ENCODE measurements at regions not wholly inside any gene's neighbourhood (a gene's known extent, or its start where the extent isn't known, plus 50 kb on each side); places are given as distances from the start of the nearest gene placed in this dataset.

- no TSS peak for BruUV-seq (replicated peaks)
- H3K79me2 ChIP-seq (ENCODE audit: control insufficient read depth, insufficient read depth, low read length) = no peaks in the 10 kb centered on the region
- no peak overlapping the region for H3K4me2 ChIP-seq (ENCODE audit: insufficient read depth, low read length)
- FAIRE-seq (peak; percentile 33), DNase-seq (ENCODE audit: low read depth, low spot score) (no peak)
- no peaks in the 10 kb centered on the region for H3K27me3 ChIP-seq (ENCODE audit: control insufficient read depth in 2 of 2, insufficient read depth in 2 of 2, low read length in 2 of 2)
- ChIA-PET CTCF (interaction anchor here (1.2 to 4.7 kb wide), 4 partner anchors 9 to 52 kb away, joined by 3 to 26 read pairs (median 8); no protein-coding TSS in a partner anchor), POLR2A (no interaction called here)
- intact Hi-C loops (cut with micrococcal nuclease) (no loop called here), dilution Hi-C loops (cut with MboI; ENCODE audit: extremely low pct_ligation_motif_present, low sequenced_read_pairs) (no loop called here)
- no peak overlapping the region for H3K27ac ChIP-seq (ENCODE audit: insufficient read depth, low read depth, low read length)
- no peaks in the 10 kb centered on the region for H3K36me3 ChIP-seq (ENCODE audit: control insufficient read depth in 2 of 2, extremely low read depth in 1 of 2, insufficient read depth in 2 of 2, low read length in 2 of 2)
- no peaks in the 10 kb centered on the region for H4K20me1 ChIP-seq (replicated peaks; ENCODE audit: control insufficient read depth, extremely low read depth, insufficient read depth, low read length)
- H3K9me3 ChIP-seq (replicated peaks; ENCODE audit: control insufficient read depth, insufficient read depth, low read length) = no peaks in the 10 kb centered on the region
- no peak overlapping the region for H3K9ac ChIP-seq (replicated peaks; ENCODE audit: extremely low read depth, insufficient read depth, low read length)
- H3K4me3 ChIP-seq (replicated peaks in 1 of 3; ENCODE audit: insufficient read depth in 1 of 3, low read depth in 1 of 3, low read length in 3 of 3) = no peak overlapping the region
- peaks cover 4% of the 10 kb centered on the region for H3K4me1 ChIP-seq (ENCODE audit: control insufficient read depth, extremely low read depth, insufficient read depth, low read length)
- no peaks in the 10 kb centered on the region for H3K9me1 ChIP-seq (replicated peaks; ENCODE audit: control insufficient read depth, extremely low read depth, insufficient read depth, low read length)
- H2AFZ ChIP-seq (ENCODE audit: low read depth, low read length) = no peak overlapping the region
- no peak for TF ChIP-seq EZH2 (IDR thresholded peaks at IDR 0.05; ENCODE audit: borderline replicate concordance, low read depth, low read length, severe bottlenecking)
- no peak for TF ChIP-seq GATA2 (IDR thresholded peaks at IDR 0.05; ENCODE audit: insufficient read depth, insufficient read length, low read depth, low read length)
- TF ChIP-seq MYC (IDR thresholded peaks at IDR 0.05; ENCODE audit: low read depth, low read length) = no peak
- no peak for TF ChIP-seq POLR2A (IDR thresholded peaks at IDR 0.05; ENCODE audit: low read depth, low read length)
- TF ChIP-seq FOS (IDR thresholded peaks at IDR 0.05; ENCODE audit: borderline replicate concordance, insufficient read depth, low read length) = no peak
- TF ChIP-seq CTCF (IDR thresholded peaks at IDR 0.05; ENCODE audit: extremely low read depth in 1 of 2, insufficient read depth in 1 of 2, low read depth in 1 of 2, low read length in 2 of 2) = no peak
- no peak for TF ChIP-seq MAX (IDR thresholded peaks at IDR 0.05; ENCODE audit: insufficient read depth, insufficient read length)
- TF ChIP-seq POLR2AphosphoS5 (IDR thresholded peaks at IDR 0.05; ENCODE audit: insufficient read depth, low read depth, low read length) = no peak
- no peak for TF ChIP-seq JUN (IDR thresholded peaks at IDR 0.05; ENCODE audit: borderline replicate concordance, insufficient read depth, insufficient read length, low read depth)
Measured at GRCh38 chr3:43214616-43215015, 71.7 kb upstream of the SNRK start.
